Mesothelial cell of epicardium (in vitro differentiated cells): ENCODE measurements at regions not wholly inside any gene's neighbourhood (a gene's known extent, or its start where the extent isn't known, plus 50 kb on each side); places are given as distances from the start of the nearest gene placed in this dataset.

ENCODE experiments used
- DNase-seq, 2 experiments: peaks; one replicate each; pipeline ENCODE4 v3.0.0; 2021; ENCODE audit warnings: low spot score in 2 of 2; ENCODE audit not compliant: unreplicated experiment in 2 of 2
- H3K27ac Mint-ChIP-seq: 2 replicates; pipeline ENCODE4 v1.8.0; 2021; ENCODE audit warnings: mixed read lengths
- H3K27me3 Mint-ChIP-seq: 2 replicates; pipeline ENCODE4 v1.8.0; 2021; ENCODE audit warnings: low read depth, mixed read lengths
- H3K36me3 Mint-ChIP-seq: 2 replicates; pipeline ENCODE4 v1.8.0; 2021; ENCODE audit warnings: mixed read lengths
- H3K4me1 Mint-ChIP-seq: 2 replicates; pipeline ENCODE4 v1.8.0; 2021; ENCODE audit warnings: mixed read lengths
- H3K4me3 Mint-ChIP-seq: 2 replicates; pipeline ENCODE4 v1.8.0; 2021; ENCODE audit warnings: mild to moderate bottlenecking, moderate library complexity, mixed read lengths
- H3K9me3 Mint-ChIP-seq: 2 replicates; pipeline ENCODE4 v1.8.0; 2021; ENCODE audit warnings: mixed read lengths
- CTCF ChIP-seq: fragments of 200-600 bp; sonication (generic); IDR thresholded peaks from one replicate; pipeline ENCODE4 v1.5.0; 2021; ENCODE audit warnings: antibody characterized with exemption; ENCODE audit not compliant: unreplicated experiment

GRCh38 chr1:193516755-193517388 is 330.5 kb upstream of the B3GALT2 start:
- Mint-ChIP-seq H3K36me3 (peaks cover 2% of the 10 kb centered on the region), H3K4me1 (peaks cover 9% of the 10 kb centered on the region), H3K27ac (no peak overlapping the region), H3K9me3 (peaks cover 23% of the 10 kb centered on the region), H3K27me3 (no peaks in the 10 kb centered on the region), H3K4me3 (no peak overlapping the region)
- DNase-seq: no peak
- TF ChIP-seq CTCF: no peak

GRCh38 chr1:193514397-193514796 is 328.0 kb upstream of the B3GALT2 start:
- H3K27me3 Mint-ChIP-seq: no peaks in the 10 kb centered on the region

GRCh38 chr1:193513032-193513431 is 326.6 kb upstream of the B3GALT2 start:
- H3K4me3 Mint-ChIP-seq: no peak overlapping the region
- peaks cover 20% of the 10 kb centered on the region for H3K9me3 Mint-ChIP-seq
- no peak for TF ChIP-seq CTCF
- H3K4me1 Mint-ChIP-seq: peaks cover 9% of the 10 kb centered on the region
- no peaks in the 10 kb centered on the region for H3K27me3 Mint-ChIP-seq
- H3K36me3 Mint-ChIP-seq: peaks cover 9% of the 10 kb centered on the region
- no peak for DNase-seq
- no peak overlapping the region for H3K27ac Mint-ChIP-seq

More at GRCh38 chr1:193514397-193514796, 328.0 kb upstream of the B3GALT2 start:
- H3K27ac Mint-ChIP-seq: no peak overlapping the region
- H3K9me3 Mint-ChIP-seq: peaks cover 25% of the 10 kb centered on the region
- peaks cover 9% of the 10 kb centered on the region for H3K36me3 Mint-ChIP-seq
- no peak for DNase-seq
- TF ChIP-seq CTCF: no peak
- H3K4me3 Mint-ChIP-seq: no peak overlapping the region
- peaks cover 9% of the 10 kb centered on the region for H3K4me1 Mint-ChIP-seq

GRCh38 chr1:193504920-193505319 is 318.5 kb upstream of the B3GALT2 start:
- H3K4me3 Mint-ChIP-seq: no peak overlapping the region
- peaks cover 1% of the 10 kb centered on the region for H3K36me3 Mint-ChIP-seq

GRCh38 chr1:193498088-193498655 is 311.8 kb upstream of the B3GALT2 start:
- Mint-ChIP-seq H3K27ac (peak overlapping the region; percentile 67), H3K36me3 (no peaks in the 10 kb centered on the region), H3K9me3 (peaks cover 5% of the 10 kb centered on the region), H3K4me1 (peaks cover 16% of the 10 kb centered on the region), H3K4me3 (no peak overlapping the region), H3K27me3 (no peaks in the 10 kb centered on the region)
- DNase-seq: no peak
- TF ChIP-seq CTCF: no peak

More at GRCh38 chr1:193504920-193505319, 318.5 kb upstream of the B3GALT2 start:
- no peak for DNase-seq
- H3K27me3 Mint-ChIP-seq: no peaks in the 10 kb centered on the region
- no peaks in the 10 kb centered on the region for H3K4me1 Mint-ChIP-seq
- TF ChIP-seq CTCF: no peak
- H3K9me3 Mint-ChIP-seq: peaks cover 14% of the 10 kb centered on the region
- H3K27ac Mint-ChIP-seq: no peak overlapping the region
